ENCODE measurements at regions not wholly inside any gene's neighbourhood (a gene's known extent, or its start where the extent isn't known, plus 50 kb on each side); places are given as distances from the start of the nearest gene placed in this dataset.

GRCh38 chr6:165877192-165877591 is 214.2 kb upstream of the PDE10A start:
- DNase-seq (ENCODE audit: low read depth in 2 of 2): no peak

- no peak for DNase-seq (ENCODE audit: low read depth in 2 of 2)
Measured at GRCh38 chr6:165876588-165876987, 213.5 kb upstream of the PDE10A start.

GRCh38 chr6:165875946-165876345 is 212.9 kb upstream of the PDE10A start:
- no peak for DNase-seq (ENCODE audit: low read depth in 2 of 2)

GRCh38 chr6:165873976-165874375 is 210.9 kb upstream of the PDE10A start:
- DNase-seq (ENCODE audit: low read depth in 2 of 2): no peak

GRCh38 chr6:165872811-165873210 is 209.8 kb upstream of the PDE10A start:
- no peak for DNase-seq (ENCODE audit: low read depth in 2 of 2)

GRCh38 chr6:165872311-165872710 is 209.3 kb upstream of the PDE10A start:
- no peak for DNase-seq (ENCODE audit: low read depth in 2 of 2)

- no peak for DNase-seq (ENCODE audit: low read depth in 2 of 2)
Measured at GRCh38 chr6:165871571-165871970, 208.5 kb upstream of the PDE10A start.

GRCh38 chr6:165869526-165869925 is 206.5 kb upstream of the PDE10A start:
- DNase-seq (ENCODE audit: low read depth in 2 of 2): no peak

GRCh38 chr6:165864925-165865324 is 201.9 kb upstream of the PDE10A start:
- DNase-seq (ENCODE audit: low read depth in 2 of 2): no peak

- no peak for DNase-seq (ENCODE audit: low read depth in 2 of 2)
Measured at GRCh38 chr6:165864218-165864617, 201.2 kb upstream of the PDE10A start.

- DNase-seq (ENCODE audit: low read depth in 2 of 2): no peak
Measured at GRCh38 chr6:165863801-165864200, 200.8 kb upstream of the PDE10A start.

GRCh38 chr6:165862813-165863212 is 199.8 kb upstream of the PDE10A start:
- DNase-seq (ENCODE audit: low read depth in 2 of 2): no peak

- DNase-seq (ENCODE audit: low read depth in 2 of 2): no peak
Measured at GRCh38 chr6:165861226-165861625, 198.2 kb upstream of the PDE10A start.

GRCh38 chr6:165858586-165858985 is 195.5 kb upstream of the PDE10A start:
- DNase-seq (ENCODE audit: low read depth in 2 of 2): no peak

GRCh38 chr6:165855856-165856255 is 192.8 kb upstream of the PDE10A start:
- DNase-seq (ENCODE audit: low read depth in 2 of 2): no peak

- DNase-seq (ENCODE audit: low read depth in 2 of 2): no peak
Measured at GRCh38 chr6:165854863-165855593, 192.0 kb upstream of the PDE10A start.

- DNase-seq (ENCODE audit: low read depth in 2 of 2): no peak
Measured at GRCh38 chr6:165854061-165854862, 191.2 kb upstream of the PDE10A start.

GRCh38 chr6:165852676-165853075 is 189.6 kb upstream of the PDE10A start:
- DNase-seq (ENCODE audit: low read depth in 2 of 2): no peak

GRCh38 chr6:165850434-165851019 is 187.5 kb upstream of the PDE10A start:
- DNase-seq (ENCODE audit: low read depth in 2 of 2): peak; percentile 49 to 60

- no peak for DNase-seq (ENCODE audit: low read depth in 2 of 2)
Measured at GRCh38 chr6:165849534-165850430, 186.7 kb upstream of the PDE10A start.

GRCh38 chr6:165848086-165848426 is 185.0 kb upstream of the PDE10A start:
- no peak for DNase-seq (ENCODE audit: low read depth in 2 of 2)

All from stimulated activated CD4-positive, alpha-beta T cell treated with anti-CD3 and anti-CD28 coated beads, Interleukin-4, amount 100 ng/mL, for 48 hours (primary cell).